Ishikawa (cell line): ENCODE measurements at regions not wholly inside any gene's neighbourhood (a gene's known extent, or its start where the extent isn't known, plus 50 kb on each side); places are given as distances from the start of the nearest gene placed in this dataset.

Experiments used
- CREB1 ChIP-seq: IDR thresholded peaks from 2 replicates; pipeline ENCODE4 v1.6.1; 2012; ENCODE audit warnings: low read depth
- EP300 ChIP-seq: IDR thresholded peaks from 2 replicates; pipeline ENCODE4 v1.6.1; 2012; ENCODE audit warnings: borderline replicate concordance
- FOXM1 ChIP-seq: IDR thresholded peaks from 2 replicates; pipeline ENCODE4 v1.6.1; 2012; ENCODE audit warnings: low read depth, borderline replicate concordance
- MAX ChIP-seq: IDR thresholded peaks from 2 replicates; pipeline ENCODE4 v1.6.1; 2012
- RAD21 ChIP-seq: IDR thresholded peaks from 2 replicates; pipeline ENCODE4 v1.6.1; 2012; ENCODE audit warnings: low read depth
- TAF1 ChIP-seq: IDR thresholded peaks from 2 replicates; pipeline ENCODE4 v1.6.1; 2012; ENCODE audit warnings: low read depth, mild to moderate bottlenecking
- USF1 ChIP-seq: IDR thresholded peaks from 2 replicates; pipeline ENCODE4 v1.6.1; 2012
- ZBTB7A ChIP-seq: IDR thresholded peaks from 2 replicates; pipeline ENCODE4 v1.6.1; 2012; ENCODE audit warnings: low read depth
- TF ChIP-seq, protein P1 (sequence below): IDR thresholded peaks from 2 replicates; pipeline ENCODE4 v1.6.1; 2012; ENCODE audit warnings: low read depth, mild to moderate bottlenecking

GRCh38 chr20:5678777-5679176, 68.0 kb upstream of the GPCPD1 start:
- TF ChIP-seq FOXM1: no peak
- TF ChIP-seq RAD21: no peak
- no peak for TF ChIP-seq ZBTB7A
- no peak for TF ChIP-seq TAF1
- TF ChIP-seq USF1: no peak
- TF ChIP-seq CREB1: no peak
- TF ChIP-seq, protein P1, sequence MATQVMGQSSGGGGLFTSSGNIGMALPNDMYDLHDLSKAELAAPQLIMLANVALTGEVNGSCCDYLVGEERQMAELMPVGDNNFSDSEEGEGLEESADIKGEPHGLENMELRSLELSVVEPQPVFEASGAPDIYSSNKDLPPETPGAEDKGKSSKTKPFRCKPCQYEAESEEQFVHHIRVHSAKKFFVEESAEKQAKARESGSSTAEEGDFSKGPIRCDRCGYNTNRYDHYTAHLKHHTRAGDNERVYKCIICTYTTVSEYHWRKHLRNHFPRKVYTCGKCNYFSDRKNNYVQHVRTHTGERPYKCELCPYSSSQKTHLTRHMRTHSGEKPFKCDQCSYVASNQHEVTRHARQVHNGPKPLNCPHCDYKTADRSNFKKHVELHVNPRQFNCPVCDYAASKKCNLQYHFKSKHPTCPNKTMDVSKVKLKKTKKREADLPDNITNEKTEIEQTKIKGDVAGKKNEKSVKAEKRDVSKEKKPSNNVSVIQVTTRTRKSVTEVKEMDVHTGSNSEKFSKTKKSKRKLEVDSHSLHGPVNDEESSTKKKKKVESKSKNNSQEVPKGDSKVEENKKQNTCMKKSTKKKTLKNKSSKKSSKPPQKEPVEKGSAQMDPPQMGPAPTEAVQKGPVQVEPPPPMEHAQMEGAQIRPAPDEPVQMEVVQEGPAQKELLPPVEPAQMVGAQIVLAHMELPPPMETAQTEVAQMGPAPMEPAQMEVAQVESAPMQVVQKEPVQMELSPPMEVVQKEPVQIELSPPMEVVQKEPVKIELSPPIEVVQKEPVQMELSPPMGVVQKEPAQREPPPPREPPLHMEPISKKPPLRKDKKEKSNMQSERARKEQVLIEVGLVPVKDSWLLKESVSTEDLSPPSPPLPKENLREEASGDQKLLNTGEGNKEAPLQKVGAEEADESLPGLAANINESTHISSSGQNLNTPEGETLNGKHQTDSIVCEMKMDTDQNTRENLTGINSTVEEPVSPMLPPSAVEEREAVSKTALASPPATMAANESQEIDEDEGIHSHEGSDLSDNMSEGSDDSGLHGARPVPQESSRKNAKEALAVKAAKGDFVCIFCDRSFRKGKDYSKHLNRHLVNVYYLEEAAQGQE: no peak
- no peak for TF ChIP-seq MAX
- no peak for TF ChIP-seq EP300
